Transverse colon (tissue), 4 donors: ENCODE measurements at regions not wholly inside any gene's neighbourhood (a gene's known extent, or its start where the extent isn't known, plus 50 kb on each side); places are given as distances from the start of the nearest gene placed in this dataset.
A peak's percentile ranks its signal among the peaks of the same experiment; 100 is the strongest.

ENCODE experiments used
- CTCF ChIP-seq, 5 experiments: fragments of 200-600 bp in 3 of 5; fragments of 450-650 bp in 2 of 5; sonication (generic) in 3 of 5; IDR thresholded peaks; 1 replicate in 2 of 5; 2 replicates in 3 of 5; pipeline ENCODE4 v1.5.1; 2016 to 2017; ENCODE audit warnings: antibody characterized with exemption in 5 of 5, inconsistent platforms in 3 of 5, mild to moderate bottlenecking in 2 of 5, moderate library complexity in 1 of 5
- POLR2AphosphoS5 ChIP-seq, 3 donors: sonication (generic); formaldehyde crosslinking; IDR thresholded peaks; one replicate each; pipeline ENCODE4 v1.6.1; 2016; ENCODE audit warnings: antibody characterized with exemption in 3 of 3

GRCh38 chr3:177284383-177284881 is 87.2 kb upstream of the TBL1XR1 start:
- TF ChIP-seq CTCF (IDR thresholded peaks at IDR 0.05): no peak
- TF ChIP-seq POLR2AphosphoS5 (IDR thresholded peaks at IDR 0.05): peak in 2 of 3 donors; percentile 32 to 58
